ENCODE measurements at regions not wholly inside any gene's neighbourhood (a gene's known extent, or its start where the extent isn't known, plus 50 kb on each side); places are given as distances from the start of the nearest gene placed in this dataset.

DNA sequence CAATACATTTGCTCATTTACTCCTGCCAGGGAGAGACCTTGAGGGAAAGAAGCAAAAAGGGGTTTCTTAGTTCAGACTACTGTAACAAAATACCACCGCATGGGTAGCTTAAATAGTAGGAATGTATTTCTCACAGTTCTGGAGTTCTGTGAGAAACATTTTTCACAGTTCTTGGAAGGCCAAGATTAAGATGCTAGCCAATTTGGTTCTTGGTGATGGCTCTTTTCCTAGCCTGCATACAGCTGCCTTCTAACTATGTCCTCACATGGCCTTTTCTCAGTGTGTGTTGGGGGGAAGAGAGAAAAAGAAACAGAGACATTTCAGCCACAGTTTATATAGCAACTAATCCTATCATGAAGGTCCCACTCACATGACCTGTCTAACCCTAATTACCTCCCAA lies 1644.7 kb upstream of the C9orf72 start:
- no peak for TF ChIP-seq ZFP36 (IDR thresholded peaks at IDR 0.05; ENCODE audit: borderline replicate concordance, low read depth, low read length, partially characterized antibody)
- no peak for TF ChIP-seq POLR2AphosphoS5 (IDR thresholded peaks at IDR 0.05; ENCODE audit: low read depth, low read length)
- no peak for TF ChIP-seq NFATC3 (CRISPR knock-in tag; IDR thresholded peaks at IDR 0.05)
- TF ChIP-seq, protein P1, sequence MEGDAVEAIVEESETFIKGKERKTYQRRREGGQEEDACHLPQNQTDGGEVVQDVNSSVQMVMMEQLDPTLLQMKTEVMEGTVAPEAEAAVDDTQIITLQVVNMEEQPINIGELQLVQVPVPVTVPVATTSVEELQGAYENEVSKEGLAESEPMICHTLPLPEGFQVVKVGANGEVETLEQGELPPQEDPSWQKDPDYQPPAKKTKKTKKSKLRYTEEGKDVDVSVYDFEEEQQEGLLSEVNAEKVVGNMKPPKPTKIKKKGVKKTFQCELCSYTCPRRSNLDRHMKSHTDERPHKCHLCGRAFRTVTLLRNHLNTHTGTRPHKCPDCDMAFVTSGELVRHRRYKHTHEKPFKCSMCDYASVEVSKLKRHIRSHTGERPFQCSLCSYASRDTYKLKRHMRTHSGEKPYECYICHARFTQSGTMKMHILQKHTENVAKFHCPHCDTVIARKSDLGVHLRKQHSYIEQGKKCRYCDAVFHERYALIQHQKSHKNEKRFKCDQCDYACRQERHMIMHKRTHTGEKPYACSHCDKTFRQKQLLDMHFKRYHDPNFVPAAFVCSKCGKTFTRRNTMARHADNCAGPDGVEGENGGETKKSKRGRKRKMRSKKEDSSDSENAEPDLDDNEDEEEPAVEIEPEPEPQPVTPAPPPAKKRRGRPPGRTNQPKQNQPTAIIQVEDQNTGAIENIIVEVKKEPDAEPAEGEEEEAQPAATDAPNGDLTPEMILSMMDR (CRISPR knock-in tag; IDR thresholded peaks at IDR 0.05), result no peak
- TF ChIP-seq TGIF2 (CRISPR knock-in tag; IDR thresholded peaks at IDR 0.05), result no peak
- TF ChIP-seq SRF (IDR thresholded peaks at IDR 0.05; ENCODE audit: low read depth, low read length), result no peak
- no peak for TF ChIP-seq SUZ12 (IDR thresholded peaks at IDR 0.05; ENCODE audit: low read depth, low read length)
- no peak for TF ChIP-seq HDAC6 (IDR thresholded peaks at IDR 0.05; ENCODE audit: low read depth, low read length)
- no peak for TF ChIP-seq TFAP4 (IDR thresholded peaks at IDR 0.05; ENCODE audit: borderline replicate concordance, low read depth)
